ENCODE measurements at regions not wholly inside any gene's neighbourhood (a gene's known extent, or its start where the extent isn't known, plus 50 kb on each side); places are given as distances from the start of the nearest gene placed in this dataset.

DNA sequence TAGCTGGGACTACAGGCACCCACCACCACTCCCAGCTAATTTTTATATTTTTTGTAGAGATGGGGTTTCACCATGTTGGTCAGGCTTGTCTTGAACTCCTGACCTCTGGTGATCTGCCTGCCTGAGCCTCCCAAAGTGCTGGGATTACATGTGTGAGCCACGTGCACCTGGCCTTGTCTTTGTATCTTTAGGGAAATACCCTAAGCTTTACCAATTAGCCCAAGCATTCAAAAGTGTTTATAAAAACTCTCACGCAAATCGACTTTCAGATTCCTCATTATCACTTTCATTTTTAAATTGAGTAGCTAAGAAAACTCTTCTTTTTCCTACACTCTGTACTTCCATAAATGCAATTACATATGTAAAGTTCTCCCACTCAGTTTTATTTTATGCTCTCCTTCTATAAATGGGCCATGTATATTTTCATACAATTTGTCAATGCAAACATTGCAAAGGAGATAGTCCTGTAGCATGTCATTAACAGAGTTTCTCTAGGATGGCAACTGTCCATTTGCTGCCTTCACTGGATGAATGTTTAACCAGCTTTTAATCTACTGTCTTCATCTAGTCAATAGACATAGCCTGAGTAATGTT lies 326.2 kb upstream of the LRATD1 start:
- Histone ChIP-seq H3K27ac (ENCODE audit: insufficient read depth in 1 of 2, low read depth in 1 of 2, low read length in 2 of 2, poor library complexity in 1 of 2, severe bottlenecking in 2 of 2) (no peak overlapping the region), H3K36me3 (ENCODE audit: control insufficient read depth in 4 of 4, insufficient read depth in 4 of 4, low read length in 3 of 4) (no peaks in the 10 kb centered on the region), H3K4me3 (ENCODE audit: control insufficient read depth in 1 of 7, extremely low read depth in 1 of 7, insufficient read depth in 4 of 7, low read depth in 2 of 7, low read length in 6 of 7) (no peak overlapping the region), H3K27me3 (replicated peaks in 2 of 5; ENCODE audit: control insufficient read depth in 4 of 5, insufficient read depth in 5 of 5, low read length in 4 of 5) (no peaks in the 10 kb centered on the region), H3K9me3 (ENCODE audit: control extremely low read depth in 1 of 5, control insufficient read depth in 4 of 5, insufficient read depth in 2 of 5, low read depth in 1 of 5, low read length in 4 of 5) (no peaks in the 10 kb centered on the region), H3K4me1 (ENCODE audit: control extremely low read depth in 1 of 4, control insufficient read depth in 4 of 4, insufficient read depth in 4 of 4, low read length in 3 of 4) (no peaks in the 10 kb centered on the region)
- CTCF ChIA-PET: no interaction called here
- 91% methylated on average over 2 of the region's 3 CpGs for WGBS (ENCODE audit: insufficient coverage)
- no peak for DNase-seq
- POLR2A ChIA-PET: no interaction called here

DNA sequence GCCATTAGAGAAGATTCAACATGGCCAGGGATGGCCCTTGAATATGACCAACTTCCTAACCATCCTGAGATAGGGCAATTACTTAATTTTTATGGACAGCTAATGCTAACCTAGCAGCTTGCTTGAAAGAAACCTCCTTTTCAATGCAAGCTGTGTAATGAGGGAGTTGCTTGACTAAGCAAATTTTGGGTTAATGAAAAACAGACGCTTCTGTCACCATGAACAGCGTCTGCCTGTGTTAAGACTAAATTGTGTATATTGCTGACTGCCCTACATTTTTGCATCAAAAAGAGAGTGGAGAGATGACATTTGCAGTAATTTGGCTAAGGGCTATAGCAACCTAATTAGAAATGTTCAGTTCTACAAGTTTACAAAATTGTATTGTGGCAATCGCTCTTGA lies 319.2 kb upstream of the LRATD1 start:
- CTCF ChIA-PET: no interaction called here
- Histone ChIP-seq H3K27me3 (replicated peaks in 2 of 5; ENCODE audit: control insufficient read depth in 4 of 5, insufficient read depth in 5 of 5, low read length in 4 of 5) (no peaks in the 10 kb centered on the region), H3K4me1 (ENCODE audit: control extremely low read depth in 1 of 4, control insufficient read depth in 4 of 4, insufficient read depth in 4 of 4, low read length in 3 of 4) (no peaks in the 10 kb centered on the region), H3K27ac (ENCODE audit: insufficient read depth in 1 of 2, low read depth in 1 of 2, low read length in 2 of 2, poor library complexity in 1 of 2, severe bottlenecking in 2 of 2) (no peak overlapping the region), H3K9me3 (ENCODE audit: control extremely low read depth in 1 of 5, control insufficient read depth in 4 of 5, insufficient read depth in 2 of 5, low read depth in 1 of 5, low read length in 4 of 5) (no peaks in the 10 kb centered on the region), H3K36me3 (ENCODE audit: control insufficient read depth in 4 of 4, insufficient read depth in 4 of 4, low read length in 3 of 4) (no peaks in the 10 kb centered on the region), H3K4me3 (ENCODE audit: control insufficient read depth in 1 of 7, extremely low read depth in 1 of 7, insufficient read depth in 4 of 7, low read depth in 2 of 7, low read length in 6 of 7) (no peak overlapping the region)
- POLR2A ChIA-PET: no interaction called here
- DNase-seq: no peak
- WGBS (ENCODE audit: insufficient coverage): 93% methylated on average over 3 of the region's 3 CpGs

DNA sequence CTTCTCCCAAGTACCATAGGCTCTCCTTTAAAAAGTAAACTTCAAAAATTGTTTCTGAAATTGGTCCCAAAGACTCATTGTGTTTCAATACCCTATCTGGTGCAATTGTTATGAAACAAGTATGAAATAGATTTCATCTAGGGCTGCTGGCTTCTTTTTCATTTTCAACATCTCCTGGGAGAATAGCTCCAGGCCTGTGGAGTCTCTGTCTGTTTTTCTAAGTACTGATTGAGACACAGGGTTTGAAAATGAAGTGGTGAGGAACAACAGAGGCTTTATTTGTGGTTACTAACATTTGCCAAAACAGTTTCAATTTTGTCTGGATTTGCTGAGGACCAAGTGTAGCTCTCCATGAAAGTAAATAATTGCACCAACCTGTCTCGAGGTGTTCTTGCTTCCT lies 315.9 kb upstream of the LRATD1 start:
- ChIA-PET CTCF (no interaction called here), POLR2A (no interaction called here)
- Histone ChIP-seq H3K27me3 (replicated peaks in 2 of 5; ENCODE audit: control insufficient read depth in 4 of 5, insufficient read depth in 5 of 5, low read length in 4 of 5) (no peaks in the 10 kb centered on the region), H3K4me3 (ENCODE audit: control insufficient read depth in 1 of 7, extremely low read depth in 1 of 7, insufficient read depth in 4 of 7, low read depth in 2 of 7, low read length in 6 of 7) (no peak overlapping the region), H3K27ac (ENCODE audit: insufficient read depth in 1 of 2, low read depth in 1 of 2, low read length in 2 of 2, poor library complexity in 1 of 2, severe bottlenecking in 2 of 2) (no peak overlapping the region), H3K9me3 (ENCODE audit: control extremely low read depth in 1 of 5, control insufficient read depth in 4 of 5, insufficient read depth in 2 of 5, low read depth in 1 of 5, low read length in 4 of 5) (no peaks in the 10 kb centered on the region), H3K36me3 (ENCODE audit: control insufficient read depth in 4 of 4, insufficient read depth in 4 of 4, low read length in 3 of 4) (no peaks in the 10 kb centered on the region), H3K4me1 (ENCODE audit: control extremely low read depth in 1 of 4, control insufficient read depth in 4 of 4, insufficient read depth in 4 of 4, low read length in 3 of 4) (no peaks in the 10 kb centered on the region)
- 77% methylated on average over 1 of the region's 1 CpG for WGBS (ENCODE audit: insufficient coverage)
- no peak for DNase-seq

DNA sequence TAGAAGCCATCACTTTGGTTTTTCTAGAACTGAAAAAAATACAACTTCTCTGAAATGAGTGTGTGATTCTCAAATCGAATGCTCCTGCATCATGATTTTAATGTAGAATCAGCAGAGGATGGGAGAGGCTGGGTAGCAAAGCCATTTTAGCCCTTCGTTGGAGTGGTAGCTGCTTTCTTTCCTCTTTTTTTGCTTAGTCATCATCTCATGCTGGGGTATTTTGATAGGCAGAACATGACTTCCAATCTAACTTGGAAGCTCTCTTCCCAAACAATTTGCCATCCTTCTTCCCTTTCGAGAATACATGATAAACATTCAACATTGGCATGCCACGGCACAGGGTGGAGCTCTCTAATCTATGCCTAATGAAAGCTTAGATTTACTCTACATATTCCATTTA lies 311.2 kb upstream of the LRATD1 start:
- H3K36me3 ChIP-seq (ENCODE audit: control insufficient read depth in 4 of 4, insufficient read depth in 4 of 4, low read length in 3 of 4): no peaks in the 10 kb centered on the region
- DNase-seq: no peak
- H3K27me3 ChIP-seq (replicated peaks in 2 of 5; ENCODE audit: control insufficient read depth in 4 of 5, insufficient read depth in 5 of 5, low read length in 4 of 5): no peaks in the 10 kb centered on the region
- no peaks in the 10 kb centered on the region for H3K9me3 ChIP-seq (ENCODE audit: control extremely low read depth in 1 of 5, control insufficient read depth in 4 of 5, insufficient read depth in 2 of 5, low read depth in 1 of 5, low read length in 4 of 5)
- ChIA-PET CTCF (no interaction called here), POLR2A (no interaction called here)
- 54% methylated on average over 3 of the region's 4 CpGs for WGBS (ENCODE audit: insufficient coverage)
- no peaks in the 10 kb centered on the region for H3K4me1 ChIP-seq (ENCODE audit: control extremely low read depth in 1 of 4, control insufficient read depth in 4 of 4, insufficient read depth in 4 of 4, low read length in 3 of 4)
- no peak overlapping the region for H3K27ac ChIP-seq (ENCODE audit: insufficient read depth in 1 of 2, low read depth in 1 of 2, low read length in 2 of 2, poor library complexity in 1 of 2, severe bottlenecking in 2 of 2)
- no peak overlapping the region for H3K4me3 ChIP-seq (ENCODE audit: control insufficient read depth in 1 of 7, extremely low read depth in 1 of 7, insufficient read depth in 4 of 7, low read depth in 2 of 7, low read length in 6 of 7)

DNA sequence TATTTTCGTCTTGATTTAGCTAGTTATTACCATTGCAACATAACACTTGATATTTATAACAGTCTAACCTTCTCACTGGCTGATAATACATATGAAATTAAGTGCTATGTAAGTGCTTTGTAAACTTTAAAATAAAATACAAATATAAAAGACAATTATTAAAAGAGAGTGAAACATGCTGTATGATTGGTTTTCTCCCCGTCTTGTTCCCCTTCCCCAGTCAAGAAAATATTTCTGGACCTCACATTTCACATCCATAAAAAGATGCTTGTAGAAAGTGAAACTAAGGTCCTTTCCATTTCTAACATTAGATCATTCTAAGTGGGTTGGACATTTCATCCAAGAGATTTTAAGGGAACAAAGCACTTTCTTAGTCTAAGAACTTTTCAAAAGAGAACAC lies 310.2 kb upstream of the LRATD1 start:
- CTCF ChIA-PET: no interaction called here
- DNase-seq: no peak
- no peak overlapping the region for H3K27ac ChIP-seq (ENCODE audit: insufficient read depth in 1 of 2, low read depth in 1 of 2, low read length in 2 of 2, poor library complexity in 1 of 2, severe bottlenecking in 2 of 2)
- no peaks in the 10 kb centered on the region for H3K9me3 ChIP-seq (ENCODE audit: control extremely low read depth in 1 of 5, control insufficient read depth in 4 of 5, insufficient read depth in 2 of 5, low read depth in 1 of 5, low read length in 4 of 5)
- POLR2A ChIA-PET: no interaction called here
- H3K36me3 ChIP-seq (ENCODE audit: control insufficient read depth in 4 of 4, insufficient read depth in 4 of 4, low read length in 3 of 4): no peaks in the 10 kb centered on the region
- no peaks in the 10 kb centered on the region for H3K4me1 ChIP-seq (ENCODE audit: control extremely low read depth in 1 of 4, control insufficient read depth in 4 of 4, insufficient read depth in 4 of 4, low read length in 3 of 4)
- WGBS (ENCODE audit: insufficient coverage): no CpG with 5 or more reads among the region's 2 CpGs
- no peaks in the 10 kb centered on the region for H3K27me3 ChIP-seq (replicated peaks in 2 of 5; ENCODE audit: control insufficient read depth in 4 of 5, insufficient read depth in 5 of 5, low read length in 4 of 5)
- H3K4me3 ChIP-seq (ENCODE audit: control insufficient read depth in 1 of 7, extremely low read depth in 1 of 7, insufficient read depth in 4 of 7, low read depth in 2 of 7, low read length in 6 of 7): no peak overlapping the region

DNA sequence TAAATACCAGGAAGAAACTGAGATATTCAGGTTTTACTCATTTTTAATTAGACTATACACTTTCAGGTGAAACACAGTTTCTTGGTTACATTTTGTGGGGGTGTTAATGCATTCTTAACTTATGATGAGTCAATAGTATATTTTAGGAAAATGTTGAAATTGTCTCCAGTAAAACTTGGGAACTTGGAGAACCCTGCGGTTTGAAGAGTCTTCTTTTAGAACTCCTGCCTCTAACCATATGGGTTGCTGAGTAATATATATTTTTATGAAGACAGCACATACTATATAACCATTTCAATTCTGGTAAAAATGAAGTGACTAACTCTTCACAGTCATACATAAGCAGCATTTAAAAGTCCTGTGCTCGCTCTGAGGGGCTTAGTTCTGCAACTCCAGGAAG lies 308.2 kb upstream of the LRATD1 start:
- Histone ChIP-seq H3K27me3 (replicated peaks in 2 of 5; ENCODE audit: control insufficient read depth in 4 of 5, insufficient read depth in 5 of 5, low read length in 4 of 5) (no peaks in the 10 kb centered on the region), H3K4me3 (ENCODE audit: control insufficient read depth in 1 of 7, extremely low read depth in 1 of 7, insufficient read depth in 4 of 7, low read depth in 2 of 7, low read length in 6 of 7) (no peak overlapping the region), H3K36me3 (ENCODE audit: control insufficient read depth in 4 of 4, insufficient read depth in 4 of 4, low read length in 3 of 4) (no peaks in the 10 kb centered on the region), H3K27ac (ENCODE audit: insufficient read depth in 1 of 2, low read depth in 1 of 2, low read length in 2 of 2, poor library complexity in 1 of 2, severe bottlenecking in 2 of 2) (no peak overlapping the region), H3K4me1 (ENCODE audit: control extremely low read depth in 1 of 4, control insufficient read depth in 4 of 4, insufficient read depth in 4 of 4, low read length in 3 of 4) (no peaks in the 10 kb centered on the region), H3K9me3 (ENCODE audit: control extremely low read depth in 1 of 5, control insufficient read depth in 4 of 5, insufficient read depth in 2 of 5, low read depth in 1 of 5, low read length in 4 of 5) (no peaks in the 10 kb centered on the region)
- CTCF ChIA-PET: no interaction called here
- WGBS (ENCODE audit: insufficient coverage): 57% methylated on average over 1 of the region's 2 CpGs
- POLR2A ChIA-PET: no interaction called here
- DNase-seq: no peak

DNA sequence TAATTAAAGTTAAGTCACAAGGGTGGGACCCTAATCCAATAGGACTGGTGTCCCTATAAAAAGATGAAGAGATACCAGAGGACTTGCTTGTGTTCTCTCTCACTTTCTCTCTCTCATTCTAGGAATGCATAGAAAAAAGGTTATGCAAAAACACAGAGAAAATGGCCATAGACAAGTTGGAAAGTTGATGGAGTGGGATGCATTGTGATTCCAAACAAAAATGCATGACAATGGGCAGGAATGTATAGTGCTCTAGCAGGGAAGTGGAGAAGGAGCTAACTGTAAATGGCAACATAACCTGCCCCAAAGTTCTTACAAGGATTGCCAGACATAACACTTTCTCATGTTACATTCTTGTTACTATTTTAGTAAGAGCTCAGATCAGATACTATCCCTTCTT lies 301.6 kb upstream of the LRATD1 start:
- ChIA-PET POLR2A (interaction anchor here (0.6 kb wide), 1 partner anchor 123 kb away, joined by 3 read pairs; no protein-coding TSS in a partner anchor), CTCF (no interaction called here)
- Histone ChIP-seq H3K4me3 (ENCODE audit: control insufficient read depth in 1 of 7, extremely low read depth in 1 of 7, insufficient read depth in 4 of 7, low read depth in 2 of 7, low read length in 6 of 7) (no peak overlapping the region), H3K9me3 (ENCODE audit: control extremely low read depth in 1 of 5, control insufficient read depth in 4 of 5, insufficient read depth in 2 of 5, low read depth in 1 of 5, low read length in 4 of 5) (no peaks in the 10 kb centered on the region), H3K36me3 (ENCODE audit: control insufficient read depth in 4 of 4, insufficient read depth in 4 of 4, low read length in 3 of 4) (no peaks in the 10 kb centered on the region), H3K27me3 (replicated peaks in 2 of 5; ENCODE audit: control insufficient read depth in 4 of 5, insufficient read depth in 5 of 5, low read length in 4 of 5) (no peaks in the 10 kb centered on the region), H3K27ac (ENCODE audit: insufficient read depth in 1 of 2, low read depth in 1 of 2, low read length in 2 of 2, poor library complexity in 1 of 2, severe bottlenecking in 2 of 2) (no peak overlapping the region), H3K4me1 (ENCODE audit: control extremely low read depth in 1 of 4, control insufficient read depth in 4 of 4, insufficient read depth in 4 of 4, low read length in 3 of 4) (no peaks in the 10 kb centered on the region)
- no peak for DNase-seq

Measured in common myeloid progenitor, CD34-positive (primary cell).